HCT116 (cell line): ENCODE measurements at regions not wholly inside any gene's neighbourhood (a gene's known extent, or its start where the extent isn't known, plus 50 kb on each side); places are given as distances from the start of the nearest gene placed in this dataset.

ENCODE experiments used
- ATAC-seq: fragments of 200-7000 bp; cut with Tn5 transposase; 2 replicates; pipeline ENCODE4 v1.9.1; 2020; ENCODE audit warnings: mild to moderate bottlenecking, moderate library complexity
- BruUV-seq: library from RNA; stranded (reverse); fragments of 400-500 nt; replicated peaks from 2 replicates; lab custom pipeline; 2021; lab: Mats Ljungman, UMichigan
- CTCF ChIA-PET: fragments of 300-600 bp; sonication (Branson Sonifier 250); formaldehyde crosslinking; loops from one replicate; lab custom pipeline; 2021; ENCODE audit warnings: antibody characterized with exemption; lab: Charles Lee
- POLR2A ChIA-PET: fragments of 300-600, 350-600 bp; sonication (Branson Sonifier 250); formaldehyde crosslinking; loops from one replicate; lab custom pipeline; 2021; ENCODE audit warnings: antibody characterized with exemption; lab: Charles Lee
- RAD21 ChIA-PET, 2 experiments: fragments of 300-600 bp; sonication (Branson Sonifier 250); formaldehyde crosslinking; loops; one replicate each; lab custom pipeline; 2023; ENCODE audit warnings: low total read pairs in 2 of 2; ENCODE audit not compliant: uncharacterized antibody in 2 of 2, unreplicated experiment in 2 of 2, low non-redundant PET in 1 of 2; lab: Charles Lee
- DNase-seq: peaks from one replicate; pipeline ENCODE4 v3.0.0-alpha.2; 2010; ENCODE audit warnings: low read depth, low spot score
- H2AFZ ChIP-seq: fragments of 200-600 bp; shearing (Covaris generic), sonication (generic); 2 replicates; pipeline ENCODE4 v1.6.1; 2017; ENCODE audit warnings: low read depth, mixed run types, mixed read lengths, antibody characterized with exemption, low read length; ENCODE audit not compliant: poor library complexity, severe bottlenecking
- H3K27ac ChIP-seq: 2 replicates; pipeline ENCODE4 v1.5.1; 2012; ENCODE audit warnings: low read depth, low read length
- H3K27me3 ChIP-seq: fragments of 200-600 bp; sonication (generic); 2 replicates; pipeline ENCODE4 v1.6.1; 2016; ENCODE audit warnings: mixed run types, low read length, mixed read lengths; ENCODE audit not compliant: insufficient read depth
- H3K36me3 ChIP-seq, 2 experiments: fragments of 200-500 bp in 1 of 2; fragments of 200-600 bp in 1 of 2; sonication (Bioruptor generic) in 1 of 2; sonication (generic) in 1 of 2; 2 replicates each; pipeline versions ENCODE4 v1.5.1 to v1.6.1; 2014 to 2016; ENCODE audit warnings: low read length in 2 of 2, inconsistent platforms in 1 of 2, mixed read lengths in 1 of 2, mixed run types in 1 of 2; ENCODE audit not compliant: insufficient read depth in 2 of 2, control insufficient read depth in 1 of 2
- H3K4me1 ChIP-seq, 2 experiments: fragments of 200-600 bp in 1 of 2; sonication (generic) in 1 of 2; 2 replicates each; pipeline versions ENCODE4 v1.5.1 to v1.6.1; 2012 to 2017; ENCODE audit warnings: low read length in 2 of 2, inconsistent platforms in 1 of 2, mild to moderate bottlenecking in 1 of 2, mixed read lengths in 1 of 2, mixed run types in 1 of 2, moderate library complexity in 1 of 2; ENCODE audit not compliant: insufficient read depth in 2 of 2, control insufficient read depth in 1 of 2
- H3K4me2 ChIP-seq: fragments of 200-600 bp; sonication (generic); 2 replicates; pipeline ENCODE4 v1.6.1; 2017; ENCODE audit warnings: mixed run types, low read length, mixed read lengths
- H3K4me3 ChIP-seq, 2 experiments: fragments of 200-600 bp in 1 of 2; sonication (generic) in 1 of 2; replicated peaks in 1 of 2; 2 replicates each; pipeline ENCODE4 v1.5.1; 2011 to 2016; ENCODE audit warnings: low read length in 2 of 2, control low read depth in 1 of 2, low read depth in 1 of 2, mild to moderate bottlenecking in 1 of 2, mixed read lengths in 1 of 2, mixed run types in 1 of 2
- H3K79me2 ChIP-seq: fragments of 200-600 bp; sonication (generic); 2 replicates; pipeline ENCODE4 v1.6.1; 2017; ENCODE audit warnings: mild to moderate bottlenecking, mixed run types, low read length, moderate library complexity, mixed read lengths; ENCODE audit not compliant: insufficient read depth
- H3K9ac ChIP-seq: fragments of 200-600 bp; sonication (generic); 2 replicates; pipeline ENCODE4 v1.6.1; 2016; ENCODE audit warnings: low read length, mixed read lengths
- H3K9me2 ChIP-seq: fragments of 200-600 bp; sonication (generic), shearing (Covaris generic); 2 replicates; pipeline ENCODE4 v1.6.1; 2017; ENCODE audit warnings: mixed run types, mild to moderate bottlenecking, moderate library complexity; ENCODE audit not compliant: insufficient read depth
- H3K9me3 ChIP-seq, 2 experiments: fragments of 200-500 bp in 1 of 2; fragments of 200-600 bp in 1 of 2; sonication (Bioruptor generic) in 1 of 2; sonication (generic) in 1 of 2; 2 replicates each; pipeline ENCODE4 v1.6.1; 2014 to 2017; ENCODE audit warnings: low read length in 2 of 2, mixed read lengths in 2 of 2, inconsistent platforms in 1 of 2, low read depth in 1 of 2, mild to moderate bottlenecking in 1 of 2, mixed run types in 1 of 2, moderate library complexity in 1 of 2; ENCODE audit not compliant: control insufficient read depth in 1 of 2, insufficient read depth in 1 of 2
- H4K20me1 ChIP-seq: fragments of 200-600 bp; sonication (generic), shearing (Covaris generic); 2 replicates; pipeline ENCODE4 v1.6.1; 2017; ENCODE audit warnings: mixed run types, mild to moderate bottlenecking, moderate library complexity; ENCODE audit not compliant: insufficient read depth
- ATF3 ChIP-seq: IDR thresholded peaks from 2 replicates; pipeline ENCODE4 v1.6.1; 2012
- CBX3 ChIP-seq: IDR thresholded peaks from 2 replicates; pipeline ENCODE4 v1.6.1; 2012; ENCODE audit warnings: low read depth
- ELF1 ChIP-seq: IDR thresholded peaks from 2 replicates; pipeline ENCODE4 v1.6.1; 2012; ENCODE audit warnings: low read depth, borderline replicate concordance
- MAX ChIP-seq: IDR thresholded peaks from 2 replicates; pipeline ENCODE4 v1.6.1; 2012
- POLR2AphosphoS5 ChIP-seq: IDR thresholded peaks from 2 replicates; pipeline ENCODE4 v1.6.1; 2011; ENCODE audit warnings: mild to moderate bottlenecking, low read depth, low read length, moderate library complexity
- REST ChIP-seq: IDR thresholded peaks from 2 replicates; pipeline ENCODE4 v1.6.1; 2012; ENCODE audit warnings: low read depth
- SP1 ChIP-seq: IDR thresholded peaks from 2 replicates; pipeline ENCODE4 v1.6.1; 2012; ENCODE audit warnings: low read depth
- SRF ChIP-seq: IDR thresholded peaks from 2 replicates; pipeline ENCODE4 v1.6.1; 2012; ENCODE audit warnings: low read depth
- TCF7L2 ChIP-seq: IDR thresholded peaks from 2 replicates; pipeline ENCODE4 v1.7.0; 2011; ENCODE audit warnings: borderline replicate concordance, inconsistent platforms; ENCODE audit not compliant: insufficient read depth, insufficient read length; ENCODE audit errors: extremely low read depth
- YY1 ChIP-seq: IDR thresholded peaks from 2 replicates; pipeline ENCODE4 v1.6.1; 2011; ENCODE audit warnings: low read length, low read depth, moderate library complexity, mild to moderate bottlenecking; ENCODE audit not compliant: insufficient replicate concordance; ENCODE audit errors: extremely low read depth
- ZFX ChIP-seq: fragments of 450-650 bp; IDR thresholded peaks from 2 replicates; pipeline ENCODE4 v1.6.1; 2017
- intact Hi-C: fragments of 100-400 bp; cut with micrococcal nuclease; formaldehyde crosslinking; loops from 2 replicates; pipeline ENCODE4 v1.10.0; 2022
- TF ChIP-seq, protein P1 (sequence below): IDR thresholded peaks from 2 replicates; pipeline ENCODE4 v1.6.1; 2011; ENCODE audit warnings: mild to moderate bottlenecking, low read length, moderate library complexity; ENCODE audit not compliant: insufficient replicate concordance; ENCODE audit errors: extremely low read depth

DNA sequence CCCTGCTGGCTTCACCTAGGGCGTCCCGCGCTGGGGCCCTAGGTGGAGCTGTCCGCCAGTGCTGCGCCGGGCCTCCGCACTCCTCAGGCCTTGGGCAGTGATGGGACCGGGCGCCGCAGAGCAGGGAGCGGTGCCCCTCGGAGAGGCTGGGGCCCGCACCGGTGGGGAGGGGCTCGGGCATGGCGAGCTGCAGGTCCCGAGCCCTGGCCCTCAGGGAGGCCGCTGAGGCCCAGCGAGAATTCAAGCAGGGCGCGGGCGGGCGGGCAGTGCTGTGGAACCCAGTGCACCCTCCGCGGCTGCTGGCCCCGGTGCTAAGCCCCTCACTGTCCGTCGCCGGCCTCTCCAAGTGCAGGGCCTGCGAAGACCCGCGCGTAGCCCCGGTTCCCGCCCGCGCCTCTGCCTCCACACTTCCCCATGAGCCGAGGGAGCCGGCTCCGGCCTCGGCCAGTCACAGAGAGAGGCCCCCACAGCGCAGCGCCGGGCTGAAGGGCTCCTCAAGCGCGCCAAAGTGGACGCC lies 565.1 kb upstream of the NDST4 start (continued):
- no peak for TF ChIP-seq SP1
- TF ChIP-seq YY1: no peak
- no peak for TF ChIP-seq ELF1
- TF ChIP-seq, all 23 proteins: peak for 0

- no peak overlapping the region for H2AFZ ChIP-seq
- H3K4me3 ChIP-seq: no peak overlapping the region
- H3K27ac ChIP-seq: no peak overlapping the region
- DNase-seq (no peak), ATAC-seq (no peak)
- H3K36me3 ChIP-seq: no peaks in the 10 kb centered on the region
- no peak overlapping the region for H3K4me2 ChIP-seq
- CTCF ChIA-PET: no interaction called here
- no peaks in the 10 kb centered on the region for H3K9me2 ChIP-seq
- BruUV-seq: no TSS peak
- no peaks in the 10 kb centered on the region for H3K27me3 ChIP-seq
- no peaks in the 10 kb centered on the region for H4K20me1 ChIP-seq
- RAD21 ChIA-PET: no interaction called here
- no peaks in the 10 kb centered on the region for H3K79me2 ChIP-seq
- no peak overlapping the region for H3K9ac ChIP-seq
- no peaks in the 10 kb centered on the region for H3K9me3 ChIP-seq
- TF ChIP-seq CBX3: no peak
- no peak for TF ChIP-seq REST
- TF ChIP-seq, protein P1, sequence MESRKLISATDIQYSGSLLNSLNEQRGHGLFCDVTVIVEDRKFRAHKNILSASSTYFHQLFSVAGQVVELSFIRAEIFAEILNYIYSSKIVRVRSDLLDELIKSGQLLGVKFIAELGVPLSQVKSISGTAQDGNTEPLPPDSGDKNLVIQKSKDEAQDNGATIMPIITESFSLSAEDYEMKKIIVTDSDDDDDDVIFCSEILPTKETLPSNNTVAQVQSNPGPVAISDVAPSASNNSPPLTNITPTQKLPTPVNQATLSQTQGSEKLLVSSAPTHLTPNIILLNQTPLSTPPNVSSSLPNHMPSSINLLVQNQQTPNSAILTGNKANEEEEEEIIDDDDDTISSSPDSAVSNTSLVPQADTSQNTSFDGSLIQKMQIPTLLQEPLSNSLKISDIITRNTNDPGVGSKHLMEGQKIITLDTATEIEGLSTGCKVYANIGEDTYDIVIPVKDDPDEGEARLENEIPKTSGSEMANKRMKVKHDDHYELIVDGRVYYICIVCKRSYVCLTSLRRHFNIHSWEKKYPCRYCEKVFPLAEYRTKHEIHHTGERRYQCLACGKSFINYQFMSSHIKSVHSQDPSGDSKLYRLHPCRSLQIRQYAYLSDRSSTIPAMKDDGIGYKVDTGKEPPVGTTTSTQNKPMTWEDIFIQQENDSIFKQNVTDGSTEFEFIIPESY: no peak
- TF ChIP-seq TCF7L2: no peak
- no peak for TF ChIP-seq SP1
- TF ChIP-seq SRF: no peak
- no peak for TF ChIP-seq POLR2AphosphoS5
- TF ChIP-seq ZFX: no peak
- TF ChIP-seq ATF3: no peak
- TF ChIP-seq MAX: no peak
- TF ChIP-seq, all 23 proteins: peak for 0
- H3K4me1 ChIP-seq: no peaks in the 10 kb centered on the region
- POLR2A ChIA-PET: no interaction called here
- intact Hi-C loops: no loop called here
Measured at GRCh38 chr4:115675719-115676118, 562.3 kb upstream of the NDST4 start.
